GM12873 (cell line): ENCODE measurements at regions not wholly inside any gene's neighbourhood (a gene's known extent, or its start where the extent isn't known, plus 50 kb on each side); places are given as distances from the start of the nearest gene placed in this dataset.

Source experiments
- CTCF ChIP-seq: IDR thresholded peaks from 2 replicates; pipeline ENCODE4 v1.5.1; 2012; ENCODE audit warnings: low read depth, mild to moderate bottlenecking, moderate library complexity, low read length, control low read depth; ENCODE audit not compliant: insufficient read depth; ENCODE audit errors: missing control alignments

DNA sequence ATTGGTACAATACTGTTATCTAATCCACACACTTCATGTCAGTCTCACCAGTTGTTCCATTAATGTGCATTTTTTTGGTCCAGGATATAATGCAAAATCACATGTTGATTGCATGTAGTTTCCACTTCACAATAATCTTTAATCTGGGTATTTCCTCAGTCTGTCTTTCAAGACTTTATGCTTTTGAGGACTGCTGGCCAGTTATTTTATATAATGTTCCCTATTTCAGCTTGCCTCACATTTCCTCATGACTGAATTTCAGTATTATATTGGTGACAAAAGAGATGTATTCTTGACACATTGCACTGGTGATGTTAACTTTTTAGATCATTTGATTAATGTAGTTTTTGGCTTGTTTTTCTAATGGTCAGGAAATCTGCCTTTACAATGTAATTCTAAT is 368.3 kb downstream of the IRS2 start:
- no peak for TF ChIP-seq CTCF

GRCh38 chr13:109416001-109416400 is 370.4 kb downstream of the IRS2 start:
- no peak for TF ChIP-seq CTCF

DNA sequence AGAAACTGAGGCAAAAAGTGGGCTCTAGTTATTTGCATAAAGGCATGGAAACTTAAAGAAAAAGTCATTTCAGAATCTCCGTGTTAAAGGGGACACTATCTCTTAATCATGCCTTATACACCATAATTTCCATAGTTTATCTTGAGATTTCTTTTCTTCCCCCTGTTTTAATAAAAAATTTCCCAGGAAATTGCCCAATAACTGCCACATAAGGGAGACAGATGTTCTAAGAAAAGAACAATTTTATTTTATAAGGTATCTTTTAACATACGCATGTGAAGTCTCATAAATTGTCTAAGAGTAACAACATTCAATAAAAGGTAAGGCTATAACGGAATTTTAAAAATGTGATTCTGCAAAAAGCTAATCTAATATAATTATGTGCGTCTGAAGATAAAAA is 371.3 kb downstream of the IRS2 start:
- TF ChIP-seq CTCF, result no peak

DNA sequence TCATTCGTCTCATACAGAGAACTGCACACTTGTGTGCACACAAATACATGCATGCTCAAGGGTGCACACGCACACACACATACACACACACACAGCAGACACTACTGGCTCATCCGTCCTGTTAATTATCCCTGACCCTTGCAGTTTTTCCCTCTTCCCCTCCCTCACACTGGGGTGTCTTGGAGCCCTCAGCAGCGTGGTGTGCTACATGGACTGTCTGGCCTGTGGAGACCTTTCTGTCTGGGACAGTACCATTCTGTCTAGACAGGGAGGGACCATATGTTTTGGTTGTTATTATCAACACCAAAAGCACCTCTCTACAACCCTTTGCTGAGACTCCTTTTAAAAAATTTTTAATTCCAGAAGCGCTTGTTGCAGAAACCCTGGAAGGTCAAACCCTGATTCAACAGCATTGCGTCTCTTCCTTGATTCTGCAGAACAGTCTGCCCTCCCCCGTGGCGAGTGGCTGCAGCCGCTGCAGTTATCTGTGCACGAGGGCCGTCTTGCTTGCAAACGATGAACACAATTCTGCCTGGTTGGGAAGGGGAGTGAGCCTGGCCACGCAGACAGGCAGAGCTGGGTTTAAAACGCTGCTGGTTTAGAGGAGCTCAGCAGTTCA is 374.0 kb downstream of the IRS2 start:
- no peak for TF ChIP-seq CTCF

DNA sequence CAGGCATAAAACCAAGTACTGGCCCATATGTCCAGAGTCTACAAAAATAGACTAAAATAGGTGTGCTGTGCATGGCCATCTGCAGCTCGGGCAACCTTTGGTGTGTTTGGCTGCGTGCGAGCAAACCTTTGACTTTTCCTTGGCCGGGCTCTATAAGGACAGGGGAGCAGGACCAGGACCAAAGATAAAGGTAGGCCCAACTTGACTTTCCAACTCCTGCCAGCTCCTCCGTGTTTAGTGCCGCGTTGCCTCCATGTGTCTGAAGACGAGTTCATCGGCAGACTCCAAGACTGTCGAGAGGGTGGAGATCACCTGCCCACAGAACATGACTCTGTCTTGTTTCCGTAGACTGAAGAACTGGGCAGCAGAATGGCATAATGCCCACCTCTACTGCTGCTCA is 375.5 kb downstream of the IRS2 start:
- TF ChIP-seq CTCF, result no peak

DNA sequence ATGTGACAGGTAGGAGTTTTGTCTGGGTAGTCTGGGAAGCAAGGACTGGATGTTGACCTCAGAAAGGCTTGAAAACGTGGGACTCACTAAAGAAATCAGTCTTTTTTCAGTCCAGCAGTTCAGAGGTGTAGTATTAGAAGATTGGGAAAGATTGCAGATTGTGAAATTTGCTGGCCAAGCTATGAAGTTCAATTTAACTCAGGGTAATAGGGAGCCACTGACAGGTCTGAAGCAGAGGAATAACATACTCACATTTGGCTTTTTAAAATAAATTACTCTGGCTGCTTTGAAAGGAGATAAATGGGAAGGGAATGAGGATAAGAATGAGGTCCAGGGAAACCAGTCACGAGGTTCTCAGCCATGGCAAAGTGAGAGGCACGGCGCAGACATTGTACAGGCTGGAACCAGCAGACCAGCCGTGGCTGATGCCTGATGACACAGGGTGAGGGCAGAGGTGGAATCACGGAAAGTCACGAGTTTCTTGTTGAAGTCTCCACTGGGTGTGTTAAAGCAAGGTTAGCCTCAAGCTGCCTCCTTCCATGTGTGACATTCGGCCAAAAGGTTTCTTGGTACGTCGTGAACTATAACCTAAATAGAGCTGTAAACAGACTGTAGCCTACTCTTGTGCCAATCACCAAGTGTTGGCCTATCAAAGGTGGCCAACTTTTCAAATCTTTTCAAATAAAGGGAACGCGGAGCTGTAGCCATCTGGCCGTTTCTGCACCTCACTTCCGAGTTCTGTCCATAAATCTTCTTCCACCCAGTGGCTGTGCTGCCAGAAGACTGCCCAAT is 377.6 kb downstream of the IRS2 start:
- TF ChIP-seq CTCF, result no peak

- TF ChIP-seq CTCF, result no peak
Observed at GRCh38 chr13:109406376-109406992, 379.9 kb downstream of the IRS2 start.
